GM23338 (cell line): ENCODE measurements at regions not wholly inside any gene's neighbourhood (a gene's known extent, or its start where the extent isn't known, plus 50 kb on each side); places are given as distances from the start of the nearest gene placed in this dataset.

Experiments
- EZH2 ChIP-seq: fragments of 200-600 bp; sonication (generic); IDR thresholded peaks from one replicate; pipeline ENCODE4 v1.8.0; 2017; ENCODE audit warnings: antibody characterized with exemption, mild to moderate bottlenecking, low read depth; ENCODE audit not compliant: unreplicated experiment
- POLR2AphosphoS5 ChIP-seq: IDR thresholded peaks from 2 replicates; pipeline ENCODE4 v1.6.1; 2016; ENCODE audit warnings: antibody characterized with exemption, low read depth
- ZNF114 ChIP-seq: fragments of 250-450 bp; sonication (Bioruptor Pico); IDR thresholded peaks from 2 replicates; pipeline ENCODE4 v1.5.0; 2020; ENCODE audit warnings: mild to moderate bottlenecking, moderate library complexity
- TF ChIP-seq, protein P1 (sequence below), 2 experiments: fragments of 200-600 bp in 1 of 2; sonication (generic) in 1 of 2; conservative IDR thresholded peaks; 2 replicates each; pipeline versions ENCODE4 v1.5.1 to v1.6.1; 2016 to 2017; ENCODE audit warnings: antibody characterized with exemption in 2 of 2, low read depth in 2 of 2, mild to moderate bottlenecking in 2 of 2, moderate library complexity in 1 of 2
- TF ChIP-seq, protein P2 (sequence below): IDR thresholded peaks from 2 replicates; pipeline ENCODE4 v1.6.1; 2016; ENCODE audit warnings: antibody characterized with exemption
- TF ChIP-seq, protein P3 (sequence below): IDR thresholded peaks from one replicate; pipeline ENCODE4 v1.6.1; 2018; ENCODE audit warnings: antibody characterized with exemption; ENCODE audit not compliant: unreplicated experiment

DNA sequence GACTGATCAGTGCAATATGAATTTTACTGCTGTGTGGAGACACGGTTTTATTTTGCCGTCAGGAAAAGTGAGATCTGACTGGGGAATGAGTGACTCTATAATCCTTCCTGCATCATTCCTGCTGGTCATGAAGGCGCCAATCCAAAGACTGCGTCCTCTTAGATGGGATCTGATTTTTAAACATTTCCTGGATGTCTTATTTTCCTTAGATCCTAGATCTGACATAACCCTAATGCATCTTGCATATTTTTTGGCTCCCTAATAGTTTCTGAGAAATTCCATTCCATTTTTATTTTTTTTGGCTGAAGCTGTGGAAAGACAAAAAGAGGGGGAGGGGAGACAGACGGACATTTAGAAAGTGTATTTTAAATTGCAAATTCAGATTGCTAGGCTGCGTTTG, 454.9 kb upstream of the FAT1 start:
- TF ChIP-seq, protein P1, sequence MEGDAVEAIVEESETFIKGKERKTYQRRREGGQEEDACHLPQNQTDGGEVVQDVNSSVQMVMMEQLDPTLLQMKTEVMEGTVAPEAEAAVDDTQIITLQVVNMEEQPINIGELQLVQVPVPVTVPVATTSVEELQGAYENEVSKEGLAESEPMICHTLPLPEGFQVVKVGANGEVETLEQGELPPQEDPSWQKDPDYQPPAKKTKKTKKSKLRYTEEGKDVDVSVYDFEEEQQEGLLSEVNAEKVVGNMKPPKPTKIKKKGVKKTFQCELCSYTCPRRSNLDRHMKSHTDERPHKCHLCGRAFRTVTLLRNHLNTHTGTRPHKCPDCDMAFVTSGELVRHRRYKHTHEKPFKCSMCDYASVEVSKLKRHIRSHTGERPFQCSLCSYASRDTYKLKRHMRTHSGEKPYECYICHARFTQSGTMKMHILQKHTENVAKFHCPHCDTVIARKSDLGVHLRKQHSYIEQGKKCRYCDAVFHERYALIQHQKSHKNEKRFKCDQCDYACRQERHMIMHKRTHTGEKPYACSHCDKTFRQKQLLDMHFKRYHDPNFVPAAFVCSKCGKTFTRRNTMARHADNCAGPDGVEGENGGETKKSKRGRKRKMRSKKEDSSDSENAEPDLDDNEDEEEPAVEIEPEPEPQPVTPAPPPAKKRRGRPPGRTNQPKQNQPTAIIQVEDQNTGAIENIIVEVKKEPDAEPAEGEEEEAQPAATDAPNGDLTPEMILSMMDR (conservative IDR thresholded peaks at IDR 0.05; ENCODE audit: low read depth in 2 of 2), result no peak
- TF ChIP-seq EZH2 (no peak), POLR2AphosphoS5 (no peak), ZNF114 (no peak)
- TF ChIP-seq, protein P2, sequence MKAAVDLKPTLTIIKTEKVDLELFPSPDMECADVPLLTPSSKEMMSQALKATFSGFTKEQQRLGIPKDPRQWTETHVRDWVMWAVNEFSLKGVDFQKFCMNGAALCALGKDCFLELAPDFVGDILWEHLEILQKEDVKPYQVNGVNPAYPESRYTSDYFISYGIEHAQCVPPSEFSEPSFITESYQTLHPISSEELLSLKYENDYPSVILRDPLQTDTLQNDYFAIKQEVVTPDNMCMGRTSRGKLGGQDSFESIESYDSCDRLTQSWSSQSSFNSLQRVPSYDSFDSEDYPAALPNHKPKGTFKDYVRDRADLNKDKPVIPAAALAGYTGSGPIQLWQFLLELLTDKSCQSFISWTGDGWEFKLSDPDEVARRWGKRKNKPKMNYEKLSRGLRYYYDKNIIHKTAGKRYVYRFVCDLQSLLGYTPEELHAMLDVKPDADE, result no peak
- TF ChIP-seq, protein P3, sequence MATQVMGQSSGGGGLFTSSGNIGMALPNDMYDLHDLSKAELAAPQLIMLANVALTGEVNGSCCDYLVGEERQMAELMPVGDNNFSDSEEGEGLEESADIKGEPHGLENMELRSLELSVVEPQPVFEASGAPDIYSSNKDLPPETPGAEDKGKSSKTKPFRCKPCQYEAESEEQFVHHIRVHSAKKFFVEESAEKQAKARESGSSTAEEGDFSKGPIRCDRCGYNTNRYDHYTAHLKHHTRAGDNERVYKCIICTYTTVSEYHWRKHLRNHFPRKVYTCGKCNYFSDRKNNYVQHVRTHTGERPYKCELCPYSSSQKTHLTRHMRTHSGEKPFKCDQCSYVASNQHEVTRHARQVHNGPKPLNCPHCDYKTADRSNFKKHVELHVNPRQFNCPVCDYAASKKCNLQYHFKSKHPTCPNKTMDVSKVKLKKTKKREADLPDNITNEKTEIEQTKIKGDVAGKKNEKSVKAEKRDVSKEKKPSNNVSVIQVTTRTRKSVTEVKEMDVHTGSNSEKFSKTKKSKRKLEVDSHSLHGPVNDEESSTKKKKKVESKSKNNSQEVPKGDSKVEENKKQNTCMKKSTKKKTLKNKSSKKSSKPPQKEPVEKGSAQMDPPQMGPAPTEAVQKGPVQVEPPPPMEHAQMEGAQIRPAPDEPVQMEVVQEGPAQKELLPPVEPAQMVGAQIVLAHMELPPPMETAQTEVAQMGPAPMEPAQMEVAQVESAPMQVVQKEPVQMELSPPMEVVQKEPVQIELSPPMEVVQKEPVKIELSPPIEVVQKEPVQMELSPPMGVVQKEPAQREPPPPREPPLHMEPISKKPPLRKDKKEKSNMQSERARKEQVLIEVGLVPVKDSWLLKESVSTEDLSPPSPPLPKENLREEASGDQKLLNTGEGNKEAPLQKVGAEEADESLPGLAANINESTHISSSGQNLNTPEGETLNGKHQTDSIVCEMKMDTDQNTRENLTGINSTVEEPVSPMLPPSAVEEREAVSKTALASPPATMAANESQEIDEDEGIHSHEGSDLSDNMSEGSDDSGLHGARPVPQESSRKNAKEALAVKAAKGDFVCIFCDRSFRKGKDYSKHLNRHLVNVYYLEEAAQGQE, result no peak
